B cell (primary cell): ENCODE measurements at regions not wholly inside any gene's neighbourhood (a gene's known extent, or its start where the extent isn't known, plus 50 kb on each side); places are given as distances from the start of the nearest gene placed in this dataset.

Experiments
- ATAC-seq: fragments of 200-7000 bp; cut with Tn5 transposase; one replicate; pipeline ENCODE4 v1.10.0; 2021; ENCODE audit warnings: low read depth, mild to moderate bottlenecking, moderate number of reproducible peaks, moderate library complexity
- CTCF ChIA-PET: fragments of 350-600 bp; sonication (Branson Sonifier 250); formaldehyde crosslinking; loops from one replicate; lab custom pipeline; 2021; ENCODE audit warnings: antibody characterized with exemption, inconsistent platforms; lab: Charles Lee
- POLR2A ChIA-PET: fragments of 350-600 bp; sonication (Branson Sonifier 250); formaldehyde crosslinking; loops from one replicate; lab custom pipeline; 2021; ENCODE audit warnings: antibody characterized with exemption; lab: Charles Lee
- DNase-seq: peaks from one replicate; pipeline ENCODE4 v3.0.0; 2013
- H2AFZ ChIP-seq: 2 replicates; pipeline ENCODE4 v1.6.1; 2012; ENCODE audit warnings: mild to moderate bottlenecking, low read depth, low read length; ENCODE audit not compliant: insufficient read depth, poor library complexity, severe bottlenecking
- H3K27ac ChIP-seq, 2 donors: 1 replicate in 1 of 2; 2 replicates in 1 of 2; pipeline ENCODE4 v1.5.1; 2012 to 2013; ENCODE audit warnings: low read length in 2 of 2, mild to moderate bottlenecking in 2 of 2, moderate library complexity in 1 of 2
- H3K27me3 ChIP-seq, 4 experiments: fragments of 200-600 bp in 1 of 4; sonication (generic) in 1 of 4; replicated peaks in 1 of 4; 1 replicate in 2 of 4; 2 replicates in 2 of 4; pipeline versions ENCODE4 v1.6.1 to v1.7.0; 2013 to 2016; ENCODE audit warnings: low read length in 3 of 4, mild to moderate bottlenecking in 2 of 4, mixed read lengths in 1 of 4, moderate library complexity in 1 of 4; ENCODE audit not compliant: insufficient read depth in 4 of 4, control insufficient read depth in 3 of 4; ENCODE audit errors: control extremely low read depth in 1 of 4
- H3K36me3 ChIP-seq, 2 experiments: replicated peaks in 1 of 2; 1 replicate in 1 of 2; 2 replicates in 1 of 2; pipeline versions ENCODE4 v1.6.1 to v1.7.1; 2013; ENCODE audit warnings: low read length in 1 of 2; ENCODE audit not compliant: insufficient read depth in 2 of 2, control insufficient read depth in 1 of 2; ENCODE audit errors: control extremely low read depth in 1 of 2, extremely low read depth in 1 of 2
- H3K4me1 ChIP-seq, 2 donors: fragments of 200-600 bp in 1 of 2; sonication (generic) in 1 of 2; 1 replicate in 1 of 2; 2 replicates in 1 of 2; pipeline versions ENCODE4 v1.5.1 to v1.6.1; 2013 to 2017; ENCODE audit warnings: low read length in 2 of 2; ENCODE audit not compliant: control insufficient read depth in 2 of 2, insufficient read depth in 2 of 2
- H3K4me2 ChIP-seq: replicated peaks from 2 replicates; pipeline ENCODE3; 2012; ENCODE audit warnings: mild to moderate bottlenecking, low read depth, low read length; ENCODE audit not compliant: poor library complexity, severe bottlenecking
- H3K4me3 ChIP-seq, 5 experiments: fragments of 200-600 bp in 1 of 5; sonication (generic) in 1 of 5; 1 replicate in 3 of 5; 2 replicates in 2 of 5; pipeline versions ENCODE4 v1.5.1 to v1.7.0; 2011 to 2016; ENCODE audit warnings: low read length in 4 of 5, mild to moderate bottlenecking in 4 of 5, low read depth in 2 of 5, control low read depth in 1 of 5, moderate library complexity in 1 of 5; ENCODE audit not compliant: insufficient read depth in 1 of 5; ENCODE audit errors: control extremely low read depth in 1 of 5, extremely low read depth in 1 of 5
- H3K79me2 ChIP-seq: fragments of 200-600 bp; sonication (generic); one replicate; pipeline ENCODE4 v1.6.0; 2016; ENCODE audit warnings: low read length; ENCODE audit not compliant: control insufficient read depth, insufficient read depth
- H3K9ac ChIP-seq: fragments of 200-600 bp; sonication (generic); 2 replicates; pipeline ENCODE4 v1.6.1; 2017; ENCODE audit warnings: mild to moderate bottlenecking, low read length, moderate library complexity
- H3K9me3 ChIP-seq, 3 donors: one replicate each; pipeline versions ENCODE4 v1.6.1 to v1.7.1; 2013; ENCODE audit warnings: low read length in 2 of 3; ENCODE audit not compliant: control insufficient read depth in 2 of 3, insufficient read depth in 1 of 3; ENCODE audit errors: control extremely low read depth in 1 of 3
- H4K20me1 ChIP-seq: 2 replicates; pipeline ENCODE4 v1.6.0; 2012; ENCODE audit warnings: mild to moderate bottlenecking, low read length; ENCODE audit not compliant: insufficient read depth, control insufficient read depth, poor library complexity, severe bottlenecking
- H3K27ac Mint-ChIP-seq: one replicate; pipeline ENCODE4 v1.8.0; 2021; ENCODE audit warnings: mixed read lengths
- H3K27me3 Mint-ChIP-seq: one replicate; pipeline ENCODE4 v1.8.0; 2021; ENCODE audit warnings: mixed read lengths
- H3K4me1 Mint-ChIP-seq: one replicate; pipeline ENCODE4 v1.8.0; 2021; ENCODE audit warnings: mixed read lengths
- H3K4me3 Mint-ChIP-seq: one replicate; pipeline ENCODE4 v1.8.0; 2021; ENCODE audit warnings: mixed read lengths
- H3K9me3 Mint-ChIP-seq: one replicate; pipeline ENCODE4 v1.8.0; 2022; ENCODE audit warnings: mixed read lengths; ENCODE audit not compliant: insufficient read depth
- EZH2 ChIP-seq: IDR thresholded peaks from 2 replicates; pipeline ENCODE4 v1.6.1; 2012; ENCODE audit warnings: borderline replicate concordance, low read depth, mild to moderate bottlenecking, moderate library complexity, low read length; ENCODE audit not compliant: insufficient read depth, poor library complexity, severe bottlenecking
- WGBS: methylation state at CpG from one replicate; pipeline ENCODE4 v1.1.5; 2013; ENCODE audit warnings: missing lambda C conversion rate; ENCODE audit not compliant: insufficient coverage; 5-methylcytosine and 5-hydroxymethylcytosine counted together
- intact Hi-C: fragments of 100-400 bp; cut with micrococcal nuclease; formaldehyde crosslinking; loops from one replicate; pipeline ENCODE4 v1.10.0; 2022
- TF ChIP-seq, protein P1 (sequence below): fragments of 200-600 bp; IDR thresholded peaks from one replicate; pipeline ENCODE4 v1.8.0; 2022; ENCODE audit warnings: antibody characterized with exemption, mild to moderate bottlenecking

GRCh38 chr16:51355875-51356274, 204.8 kb upstream of the SALL1 start:
- no peak overlapping the region for H3K27ac ChIP-seq
- TF ChIP-seq, protein P1, sequence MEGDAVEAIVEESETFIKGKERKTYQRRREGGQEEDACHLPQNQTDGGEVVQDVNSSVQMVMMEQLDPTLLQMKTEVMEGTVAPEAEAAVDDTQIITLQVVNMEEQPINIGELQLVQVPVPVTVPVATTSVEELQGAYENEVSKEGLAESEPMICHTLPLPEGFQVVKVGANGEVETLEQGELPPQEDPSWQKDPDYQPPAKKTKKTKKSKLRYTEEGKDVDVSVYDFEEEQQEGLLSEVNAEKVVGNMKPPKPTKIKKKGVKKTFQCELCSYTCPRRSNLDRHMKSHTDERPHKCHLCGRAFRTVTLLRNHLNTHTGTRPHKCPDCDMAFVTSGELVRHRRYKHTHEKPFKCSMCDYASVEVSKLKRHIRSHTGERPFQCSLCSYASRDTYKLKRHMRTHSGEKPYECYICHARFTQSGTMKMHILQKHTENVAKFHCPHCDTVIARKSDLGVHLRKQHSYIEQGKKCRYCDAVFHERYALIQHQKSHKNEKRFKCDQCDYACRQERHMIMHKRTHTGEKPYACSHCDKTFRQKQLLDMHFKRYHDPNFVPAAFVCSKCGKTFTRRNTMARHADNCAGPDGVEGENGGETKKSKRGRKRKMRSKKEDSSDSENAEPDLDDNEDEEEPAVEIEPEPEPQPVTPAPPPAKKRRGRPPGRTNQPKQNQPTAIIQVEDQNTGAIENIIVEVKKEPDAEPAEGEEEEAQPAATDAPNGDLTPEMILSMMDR: no peak
- TF ChIP-seq EZH2: no peak
- Mint-ChIP-seq H3K4me1 (no peaks in the 10 kb centered on the region), H3K27me3 (no peaks in the 10 kb centered on the region), H3K27ac (no peak overlapping the region), H3K4me3 (no peak overlapping the region), H3K9me3 (peaks cover 4% of the 10 kb centered on the region)
- H3K4me1 ChIP-seq: no peaks in the 10 kb centered on the region
- POLR2A ChIA-PET: no interaction called here
- intact Hi-C loops: no loop called here
- H3K27me3 ChIP-seq: no peaks in the 10 kb centered on the region
- H3K36me3 ChIP-seq: no peaks in the 10 kb centered on the region
- H3K4me2 ChIP-seq: no peak overlapping the region
- no peak overlapping the region for H2AFZ ChIP-seq
- H3K4me3 ChIP-seq: no peak overlapping the region
- no peaks in the 10 kb centered on the region for H3K79me2 ChIP-seq
- ATAC-seq (no peak), DNase-seq (no peak)
- peaks cover 0 to 4% (median 0%) of the 10 kb centered on the region in 3 donors for H3K9me3 ChIP-seq
- no peak overlapping the region for H3K9ac ChIP-seq
- CTCF ChIA-PET: no interaction called here
- no peaks in the 10 kb centered on the region for H4K20me1 ChIP-seq
- WGBS: 100% methylated on average over 1 of the region's 6 CpGs

- TF ChIP-seq EZH2: no peak
- TF ChIP-seq, protein P1: no peak
- Histone ChIP-seq H3K9ac (no peak overlapping the region), H3K27me3 (no peaks in the 10 kb centered on the region), H3K36me3 (no peaks in the 10 kb centered on the region), H3K79me2 (no peaks in the 10 kb centered on the region), H3K4me3 (no peak overlapping the region), H2AFZ (no peak overlapping the region), H3K4me2 (no peak overlapping the region), H3K27ac (no peak overlapping the region), H3K9me3 (peaks cover 0 to 4% (median 0%) of the 10 kb centered on the region in 3 donors), H4K20me1 (no peaks in the 10 kb centered on the region), H3K4me1 (no peaks in the 10 kb centered on the region)
- Mint-ChIP-seq H3K27me3 (no peaks in the 10 kb centered on the region), H3K9me3 (peaks cover 4% of the 10 kb centered on the region), H3K4me3 (no peak overlapping the region), H3K27ac (no peak overlapping the region), H3K4me1 (no peaks in the 10 kb centered on the region)
- WGBS: 90% methylated on average over 4 of the region's 6 CpGs
- intact Hi-C loops: no loop called here
- ATAC-seq (no peak), DNase-seq (no peak)
- ChIA-PET CTCF (no interaction called here), POLR2A (no interaction called here)
These were observed 204.1 kb upstream of the SALL1 start for GRCh38 chr16:51355195-51355594.
